ENCODE measurements at regions not wholly inside any gene's neighbourhood (a gene's known extent, or its start where the extent isn't known, plus 50 kb on each side); places are given as distances from the start of the nearest gene placed in this dataset.
"Not testable (repeated sequence)": the region's sequence is repeated elsewhere in the genome, so short reads cannot be mapped to it uniquely, and the experiment has no call there.

GRCh38 chr10:44278837-44279324 lies 106.0 kb downstream of the CXCL12 start:
- DNase-seq (ENCODE audit: low read depth in 2 of 2), result no peak

DNA sequence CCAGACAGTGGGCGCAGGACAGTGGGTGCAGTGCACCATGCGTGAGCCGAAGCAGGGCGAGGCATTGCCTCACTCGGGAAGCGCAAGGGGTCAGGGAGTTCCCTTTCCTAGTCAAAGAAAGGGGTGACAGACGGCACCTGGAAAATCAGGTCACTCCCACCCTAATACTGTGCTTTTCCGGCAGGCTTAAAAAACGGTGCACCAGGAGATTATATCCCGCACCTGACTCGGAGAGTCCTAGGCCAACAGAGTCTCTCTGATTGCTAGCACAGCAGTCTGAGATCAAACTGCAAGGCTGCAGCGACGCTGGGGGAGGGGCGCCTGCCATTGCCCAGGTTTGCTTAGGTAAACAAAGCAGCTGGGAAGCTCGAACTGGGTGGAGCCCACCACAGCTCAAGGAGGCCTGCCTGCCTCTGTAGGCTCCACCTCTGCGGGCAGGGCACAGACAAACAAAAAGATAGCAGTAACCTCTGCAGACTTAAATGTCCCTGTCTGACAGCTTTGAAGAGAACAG lies 116.4 kb downstream of the CXCL12 start:
- DNase-seq (ENCODE audit: low read depth in 2 of 2), result not testable (repeated sequence)

DNA sequence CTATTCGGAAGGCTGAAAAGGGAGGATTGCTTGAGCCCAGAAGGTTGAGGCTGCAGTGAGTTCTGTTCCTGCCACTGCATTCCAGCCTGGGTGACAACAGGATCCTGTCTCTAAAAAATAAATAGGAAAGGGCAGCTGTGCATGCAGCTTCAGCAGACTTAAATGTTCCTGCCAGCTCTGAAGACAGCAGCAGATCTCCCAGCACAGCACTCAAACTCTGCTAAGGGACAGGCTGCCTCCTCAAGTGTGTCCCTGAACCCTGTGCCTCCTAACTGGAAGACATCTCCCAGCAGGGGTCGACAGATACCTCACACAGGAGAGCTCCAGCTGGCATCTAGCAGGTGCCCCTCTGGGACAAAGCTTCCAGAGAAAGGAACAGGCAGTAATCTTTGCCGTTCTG lies 117.9 kb downstream of the CXCL12 start:
- DNase-seq (ENCODE audit: low read depth in 2 of 2), result no peak

- no peak for DNase-seq (ENCODE audit: low read depth in 2 of 2)
Measured at GRCh38 chr10:44264244-44264643, 120.7 kb downstream of the CXCL12 start.

DNA sequence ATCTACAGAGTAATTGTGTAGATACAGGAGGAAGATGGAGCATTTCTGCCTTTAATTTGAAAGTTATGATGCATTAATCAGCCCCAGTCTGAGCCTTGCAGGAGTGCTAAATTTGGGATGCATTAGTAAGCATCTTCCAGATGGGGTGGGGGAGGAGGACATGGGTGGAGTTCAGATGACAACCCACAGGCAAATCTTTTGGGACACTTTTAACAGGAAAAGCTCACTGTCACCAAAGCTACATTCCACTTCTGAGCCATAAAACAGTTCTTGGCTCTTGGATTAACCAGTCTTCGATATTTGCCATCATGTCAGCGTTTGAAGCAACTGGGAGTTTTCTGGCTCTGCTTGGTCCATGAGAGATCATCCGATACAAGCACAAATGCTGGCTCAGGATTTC lies 121.1 kb downstream of the CXCL12 start:
- no peak for DNase-seq (ENCODE audit: low read depth in 2 of 2)

DNA sequence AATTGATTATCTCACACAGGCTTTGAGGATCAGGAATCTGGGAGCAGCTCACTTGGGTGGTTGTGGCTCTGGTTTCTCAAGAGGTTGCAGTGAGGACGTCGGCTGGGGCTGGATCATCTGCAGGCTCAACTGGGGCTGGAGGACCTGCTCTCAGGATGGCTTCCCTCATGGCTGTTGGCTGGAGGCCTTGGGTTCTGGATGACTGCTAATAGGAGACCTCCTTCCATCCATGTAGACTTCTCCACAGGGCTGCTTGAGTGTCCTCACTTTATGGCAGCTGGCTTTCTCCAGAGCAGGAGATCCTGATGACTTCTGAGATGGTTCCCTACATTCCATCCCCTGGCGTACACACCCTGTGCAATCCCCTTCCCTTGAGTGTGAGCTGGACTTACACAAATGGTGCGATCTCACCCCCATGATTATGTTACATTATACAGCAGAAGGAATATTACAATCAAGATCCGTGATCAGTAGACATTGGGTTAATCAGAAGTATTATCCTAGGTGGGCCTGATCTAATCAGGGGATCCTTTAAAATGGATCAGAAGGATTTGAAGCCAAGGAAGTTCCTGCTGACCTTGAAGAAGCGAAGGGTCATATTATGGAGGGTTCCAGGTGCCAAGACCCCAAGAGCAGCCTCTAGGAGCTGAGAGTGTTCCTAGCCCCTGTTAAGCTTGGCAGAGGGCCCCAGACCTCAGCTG lies 122.2 kb downstream of the CXCL12 start:
- DNase-seq (ENCODE audit: low read depth in 2 of 2), result no peak

DNA sequence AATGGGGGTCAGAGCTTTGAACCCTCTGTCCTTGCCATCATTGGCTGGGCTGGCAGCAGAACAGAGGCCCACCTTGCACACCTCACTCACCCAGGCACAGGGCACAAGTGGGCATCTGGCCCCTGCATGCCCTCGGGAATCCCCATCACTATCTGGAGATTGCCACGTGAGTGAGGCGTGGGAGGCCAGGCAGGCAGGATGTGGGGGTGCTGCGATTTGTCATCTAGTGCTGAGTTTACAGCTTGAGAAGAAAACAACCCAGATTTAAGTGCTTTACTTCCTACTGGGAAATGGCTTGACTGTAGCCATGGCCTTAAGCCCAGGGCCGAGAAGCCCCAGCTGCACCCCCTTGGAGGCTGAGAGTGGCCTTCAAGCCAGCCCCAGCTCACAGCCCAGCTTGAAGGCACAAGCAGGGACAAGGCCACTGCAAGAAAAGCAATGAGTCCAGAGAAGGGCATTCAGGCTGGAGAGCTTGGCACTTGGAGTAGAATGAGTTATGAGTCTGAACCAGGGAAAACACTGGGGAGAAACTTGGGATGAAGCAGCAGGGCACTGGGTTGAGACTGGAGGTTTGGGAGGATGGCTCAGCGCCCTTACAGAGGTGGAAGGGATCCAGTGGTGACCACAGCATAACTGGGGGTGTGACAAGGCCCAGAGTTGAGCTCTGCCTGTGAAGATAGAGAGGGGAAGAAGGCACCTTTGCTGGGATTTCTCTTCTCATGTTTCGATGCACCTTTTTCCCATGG lies 123.0 kb downstream of the CXCL12 start:
- no peak for DNase-seq (ENCODE audit: low read depth in 2 of 2)

DNA sequence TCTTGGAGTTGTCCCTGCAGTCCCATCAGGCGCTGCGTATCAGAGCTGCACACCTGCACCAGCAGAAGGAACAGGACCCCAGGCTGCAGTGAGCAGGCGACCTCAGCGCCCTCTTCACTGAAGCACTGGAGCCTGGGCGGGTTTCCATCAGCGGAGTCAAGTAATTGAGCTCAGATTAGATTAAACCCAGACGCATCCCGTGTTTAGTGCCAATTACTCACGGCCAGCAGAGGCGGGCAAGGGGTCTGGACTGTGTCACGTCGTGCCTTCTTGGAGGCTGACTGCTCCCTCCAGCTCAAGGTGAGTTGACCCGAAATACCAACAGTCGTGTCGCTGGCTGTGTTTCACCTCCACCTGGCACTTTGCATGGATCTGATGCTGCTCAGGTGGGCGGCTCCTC lies 123.6 kb downstream of the CXCL12 start:
- DNase-seq (ENCODE audit: low read depth in 2 of 2), result no peak

DNA sequence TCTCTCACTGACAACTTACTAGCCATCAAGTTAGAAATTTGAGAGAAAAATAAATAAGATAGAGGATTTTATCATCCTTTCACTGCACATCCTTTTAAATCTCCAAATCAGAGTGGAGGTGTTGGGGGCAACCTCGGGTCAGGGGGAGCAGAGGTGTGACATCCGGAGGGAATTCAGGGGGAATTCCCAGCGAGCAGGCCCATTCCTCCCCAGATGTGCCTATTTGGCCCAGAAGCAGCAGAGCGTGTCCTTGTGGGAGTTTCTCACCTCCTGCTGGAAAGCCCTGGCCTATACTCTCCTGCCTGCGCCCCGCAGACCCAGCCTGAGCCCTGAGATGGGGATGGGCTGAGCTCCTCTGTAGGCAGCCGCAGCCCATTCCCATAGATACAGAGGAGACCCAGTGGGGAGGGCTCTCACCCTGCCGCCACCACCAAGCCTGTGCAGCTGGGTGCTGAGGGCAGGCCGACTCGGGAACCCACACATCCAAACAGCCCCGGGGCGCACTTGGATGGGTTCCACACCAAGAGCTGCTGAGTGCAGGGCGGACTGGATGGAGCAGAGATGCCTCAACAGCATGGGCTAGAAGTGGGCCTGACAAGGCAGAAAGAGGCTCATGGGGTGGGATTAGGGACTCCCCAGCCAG lies 124.5 kb downstream of the CXCL12 start:
- no peak for DNase-seq (ENCODE audit: low read depth in 2 of 2)

GRCh38 chr10:44259090-44259874 lies 125.6 kb downstream of the CXCL12 start:
- DNase-seq (ENCODE audit: low read depth in 2 of 2), result no peak

- no peak for DNase-seq (ENCODE audit: low read depth in 2 of 2)
Measured at GRCh38 chr10:44258460-44259089, 126.3 kb downstream of the CXCL12 start.

DNA sequence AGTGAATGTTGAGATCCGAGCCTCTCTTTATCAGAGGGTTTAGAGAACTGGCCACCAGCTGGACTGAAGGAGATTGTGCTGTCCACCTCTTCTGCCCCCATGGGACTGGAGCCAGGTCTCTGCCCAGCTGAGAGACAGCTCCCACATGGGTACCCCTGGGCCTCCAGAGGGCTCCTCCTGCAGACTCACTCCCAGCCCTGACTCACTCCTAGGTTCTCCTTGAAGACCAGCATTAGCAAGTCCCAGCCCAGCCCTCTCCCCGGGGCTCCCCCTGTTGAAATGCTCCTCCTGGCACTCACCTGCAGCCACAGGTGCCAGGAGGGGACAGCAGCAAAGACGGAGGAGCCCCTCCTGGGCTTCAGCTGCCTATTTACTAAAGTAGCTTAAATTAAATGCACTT lies 126.9 kb downstream of the CXCL12 start:
- DNase-seq (ENCODE audit: low read depth in 2 of 2), result no peak

DNA sequence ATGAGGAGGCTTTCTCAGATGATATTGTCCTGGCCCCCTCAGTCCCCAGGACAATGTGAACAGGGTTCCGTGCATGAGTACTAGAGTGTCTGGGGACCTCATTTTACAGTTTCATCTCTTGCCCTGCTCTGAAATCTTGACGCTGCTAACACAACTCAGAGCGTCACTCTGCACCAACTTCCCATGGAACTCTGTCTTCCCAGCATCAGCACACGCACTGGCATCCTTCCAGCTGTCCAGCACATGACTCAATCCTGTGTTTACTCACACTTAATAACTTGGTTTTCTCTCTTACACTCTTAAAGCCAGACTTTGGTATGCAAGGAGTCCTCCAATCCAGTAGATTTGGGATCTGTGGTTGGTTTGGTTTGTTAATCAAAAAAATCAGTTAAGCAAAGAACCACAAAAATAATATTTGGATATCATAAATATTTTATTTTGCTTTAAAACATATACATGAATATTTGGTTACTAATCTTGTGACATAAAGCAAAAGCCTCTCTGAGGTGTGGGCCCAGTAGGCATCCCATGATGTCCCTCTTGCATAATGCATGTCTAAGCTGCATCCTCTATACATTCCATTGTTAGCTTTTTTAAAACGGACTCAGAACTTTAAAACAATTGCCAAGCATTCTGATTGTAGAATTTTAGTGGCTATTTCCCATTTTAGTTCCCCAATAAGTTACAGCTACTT lies 131.0 kb downstream of the CXCL12 start:
- no peak for DNase-seq (ENCODE audit: low read depth in 2 of 2)

GRCh38 chr10:44252631-44253030 lies 132.3 kb downstream of the CXCL12 start:
- DNase-seq (ENCODE audit: low read depth in 2 of 2), result not testable (repeated sequence)

DNA sequence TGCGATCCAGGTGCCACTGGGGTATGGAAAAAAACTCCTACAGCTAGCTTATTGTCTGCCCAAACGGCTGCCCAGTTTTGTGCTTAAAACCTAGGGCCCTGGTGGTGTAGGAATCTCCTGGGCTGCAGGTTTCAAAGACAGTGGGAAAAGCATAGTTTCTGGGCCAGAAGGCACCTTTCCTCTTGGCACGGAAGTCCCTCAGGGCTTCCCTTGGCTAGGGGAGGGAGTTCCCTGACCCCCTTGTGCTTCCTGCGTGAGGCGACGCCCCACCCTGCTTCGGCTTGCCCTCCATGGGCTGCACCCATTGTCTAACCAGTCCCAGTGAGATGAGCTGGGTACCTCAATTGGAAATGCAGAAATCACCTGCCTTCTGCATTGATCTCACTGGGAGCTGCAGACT lies 135.0 kb downstream of the CXCL12 start:
- DNase-seq (ENCODE audit: low read depth in 2 of 2), result not testable (repeated sequence)

GRCh38 chr10:44249490-44249889 lies 135.4 kb downstream of the CXCL12 start:
- no peak for DNase-seq (ENCODE audit: low read depth in 2 of 2)

DNA sequence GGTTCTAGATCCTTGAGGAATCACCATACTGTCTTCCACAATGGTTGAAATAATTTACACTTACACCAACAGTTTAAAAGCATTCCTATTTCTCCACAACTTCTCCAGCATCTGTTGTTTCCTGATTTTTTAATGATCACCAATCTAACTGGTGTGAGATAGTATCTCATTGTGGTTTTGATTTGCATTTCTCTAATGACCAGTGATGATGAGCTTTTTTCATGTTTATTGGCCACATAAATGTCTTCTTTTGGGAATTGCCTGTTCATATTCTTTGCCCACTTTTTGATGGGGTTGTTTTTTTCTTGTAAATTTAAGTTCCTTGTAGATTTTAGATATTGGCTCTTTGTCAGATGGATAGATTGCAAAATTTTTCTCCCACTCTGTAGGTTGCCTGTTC lies 138.2 kb downstream of the CXCL12 start:
- not testable (repeated sequence) for DNase-seq (ENCODE audit: low read depth in 2 of 2)

DNA sequence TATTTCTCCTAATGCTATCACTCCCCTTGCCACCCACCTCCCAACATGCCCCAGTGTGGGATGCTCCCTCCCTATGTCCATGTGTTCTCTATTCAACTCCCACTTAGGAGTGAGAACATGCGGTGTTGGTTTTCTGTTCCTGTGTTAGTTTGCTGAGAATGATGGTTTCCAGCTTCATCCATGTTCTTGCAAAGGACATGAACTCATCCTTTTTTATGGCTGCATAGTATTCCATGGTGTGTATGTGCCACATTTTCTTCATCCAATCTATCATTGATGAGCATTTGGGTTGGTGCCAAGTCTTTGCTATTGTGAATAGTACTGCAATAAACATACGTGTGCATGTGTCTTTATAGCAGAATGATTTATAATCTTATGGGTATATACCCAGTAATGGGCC lies 138.6 kb downstream of the CXCL12 start:
- not testable (repeated sequence) for DNase-seq (ENCODE audit: low read depth in 2 of 2)

DNA sequence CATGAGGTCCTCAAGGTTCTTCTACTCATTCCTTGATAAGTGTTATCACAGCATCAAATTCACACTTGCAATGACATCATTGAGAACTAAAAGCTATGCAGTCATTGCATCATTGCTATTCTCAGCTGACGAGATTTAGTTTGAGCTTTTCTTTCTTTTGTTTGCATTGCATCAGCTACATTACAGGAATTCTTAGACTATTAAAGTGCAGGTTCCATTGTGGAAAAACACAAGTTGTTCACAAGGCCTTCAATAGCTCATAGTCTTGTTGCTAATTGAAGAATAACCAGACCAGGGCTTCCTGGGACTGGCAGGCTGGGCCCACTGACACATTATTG lies 139.3 kb downstream of the CXCL12 start:
- no peak for DNase-seq (ENCODE audit: low read depth in 2 of 2)

DNA sequence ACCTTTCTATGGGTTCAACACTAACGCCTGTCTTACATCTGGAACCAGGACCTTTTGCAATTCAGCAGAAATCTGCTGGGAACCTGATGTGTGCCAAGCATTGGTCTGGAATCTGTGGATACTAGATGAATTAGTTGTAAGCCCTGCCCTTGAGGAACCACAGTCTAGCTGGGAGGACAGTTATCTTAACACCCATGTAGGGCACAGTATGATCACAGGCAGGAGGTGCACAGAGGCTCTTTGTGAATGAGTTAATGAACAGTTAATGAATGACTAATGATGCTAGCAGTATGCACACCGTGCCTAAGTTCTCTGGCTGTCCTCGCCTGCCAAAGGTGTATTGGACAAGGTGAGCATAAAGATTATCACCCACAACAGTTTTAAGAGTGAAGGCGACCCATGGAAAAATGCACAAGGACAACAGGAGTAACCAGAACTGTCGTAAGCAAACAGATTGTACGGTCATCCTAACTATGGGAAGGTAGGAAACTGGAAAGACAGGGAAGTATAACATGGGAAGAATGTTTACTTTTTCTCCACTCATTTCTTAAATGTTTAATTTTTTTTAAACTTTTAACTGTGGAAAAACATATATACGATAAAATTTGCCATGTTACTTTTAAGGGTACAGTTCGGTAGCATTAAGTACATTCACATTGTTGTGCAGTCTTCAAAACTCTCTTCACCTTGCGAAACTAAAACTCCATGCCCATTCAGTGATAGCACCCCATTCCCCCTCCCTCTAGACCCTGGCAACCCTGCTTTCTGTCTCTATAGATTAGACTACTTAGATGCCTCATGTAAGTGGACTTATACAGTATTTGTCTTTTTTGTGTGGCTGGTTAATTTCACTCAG lies 139.9 kb downstream of the CXCL12 start:
- no peak for DNase-seq (ENCODE audit: low read depth in 2 of 2)
